GM12873 (cell line): ENCODE measurements at regions not wholly inside any gene's neighbourhood (a gene's known extent, or its start where the extent isn't known, plus 50 kb on each side); places are given as distances from the start of the nearest gene placed in this dataset.

ENCODE experiments used
- CTCF ChIP-seq: IDR thresholded peaks from 2 replicates; pipeline ENCODE4 v1.5.1; 2012; ENCODE audit warnings: low read depth, mild to moderate bottlenecking, moderate library complexity, low read length, control low read depth; ENCODE audit not compliant: insufficient read depth; ENCODE audit errors: missing control alignments

DNA sequence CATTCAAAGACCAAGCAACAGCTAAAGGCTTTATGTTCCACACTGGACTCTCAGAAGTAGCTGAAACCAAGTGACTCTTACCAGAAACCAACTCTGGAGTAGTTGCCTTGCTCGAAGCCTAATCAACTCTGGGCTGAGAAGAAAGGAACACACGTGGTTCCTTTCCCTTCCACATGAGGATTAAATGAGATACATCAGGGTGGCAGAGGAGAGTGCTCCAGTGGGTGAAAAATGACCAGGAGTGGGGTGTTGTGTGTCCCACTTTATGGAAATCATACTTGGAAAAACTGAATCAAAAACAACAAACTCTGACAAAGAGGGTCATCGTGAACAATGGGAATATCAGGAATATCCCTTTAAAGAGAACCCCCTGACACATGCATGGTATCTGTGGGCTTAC lies 234.2 kb upstream of the ASIC2 start:
- no peak for TF ChIP-seq CTCF

DNA sequence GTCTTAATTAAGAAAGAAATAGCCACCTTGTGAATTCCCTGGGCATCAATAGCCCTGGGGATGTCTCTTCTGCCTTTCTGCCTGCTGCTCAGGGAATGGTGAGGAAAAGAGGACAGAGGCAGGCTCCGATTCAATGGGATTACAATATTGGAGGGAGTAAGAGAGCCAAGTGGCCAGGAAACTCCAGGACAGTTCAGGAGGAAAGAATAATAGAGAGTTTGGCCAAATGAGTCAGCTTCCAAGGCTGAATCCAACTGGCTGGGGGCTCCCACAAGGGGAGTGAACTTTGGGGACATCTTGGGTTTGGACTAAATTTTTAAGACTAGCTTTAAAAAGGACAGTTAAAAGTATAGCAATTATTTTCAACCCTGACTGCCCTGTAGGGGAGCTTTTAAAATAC lies 235.8 kb upstream of the ASIC2 start:
- TF ChIP-seq CTCF = no peak

- no peak for TF ChIP-seq CTCF
Observed at GRCh38 chr17:33529816-33530215, 236.7 kb upstream of the ASIC2 start.

GRCh38 chr17:33531311-33531710 lies 238.2 kb upstream of the ASIC2 start:
- no peak for TF ChIP-seq CTCF

- TF ChIP-seq CTCF = no peak
Observed at GRCh38 chr17:33534087-33534486, 241.0 kb upstream of the ASIC2 start.

DNA sequence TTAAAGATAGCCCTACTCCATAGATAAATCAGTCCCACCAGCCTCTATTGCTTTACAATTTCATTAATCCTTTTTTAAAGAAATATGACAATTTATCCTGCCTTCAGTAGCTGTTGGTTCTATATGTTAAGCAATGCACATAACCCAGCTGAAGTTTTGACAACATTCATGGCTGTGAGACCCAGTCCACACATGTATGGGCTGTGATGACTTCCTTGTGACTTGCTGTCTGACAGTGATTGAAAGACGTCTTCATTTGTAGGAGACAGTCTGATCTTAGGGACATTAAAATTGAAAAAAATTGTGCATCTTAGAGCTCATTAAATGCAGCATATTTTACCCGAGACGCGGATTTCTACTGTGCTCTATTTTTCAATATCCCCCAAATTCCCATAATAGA lies 252.0 kb upstream of the ASIC2 start:
- TF ChIP-seq CTCF = no peak

- no peak for TF ChIP-seq CTCF
Observed at GRCh38 chr17:33550261-33550660, 257.2 kb upstream of the ASIC2 start.

DNA sequence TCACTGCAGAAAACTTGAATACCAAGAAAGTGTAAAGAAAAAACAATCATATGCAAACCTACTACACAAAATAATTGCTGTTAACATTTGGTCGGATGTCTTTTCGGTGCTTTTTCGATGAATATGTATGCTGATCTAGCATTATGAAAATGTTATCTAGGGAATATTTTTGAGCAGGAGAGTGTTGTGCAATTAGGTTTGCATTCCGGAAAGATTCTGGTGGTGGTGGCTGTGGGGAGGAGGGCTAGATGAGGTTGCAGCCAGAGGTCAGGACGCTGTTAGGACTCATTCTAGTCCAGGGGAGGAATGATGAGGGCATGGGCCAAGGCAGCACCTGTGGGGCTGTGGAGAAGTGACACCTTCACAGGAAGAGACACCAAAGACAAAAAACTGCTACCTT lies 258.0 kb upstream of the ASIC2 start:
- no peak for TF ChIP-seq CTCF
